ENCODE measurements at regions not wholly inside any gene's neighbourhood (a gene's known extent, or its start where the extent isn't known, plus 50 kb on each side); places are given as distances from the start of the nearest gene placed in this dataset.

- peak; percentile 6 for DNase-seq (ENCODE audit: low read depth)
These were observed 838.3 kb downstream of the TLE4 start for GRCh38 chr9:80410106-80410505.

- no peak for DNase-seq (ENCODE audit: low read depth)
These were observed 835.5 kb downstream of the TLE4 start for GRCh38 chr9:80407220-80407619.

GRCh38 chr9:80401243-80401642, 829.5 kb downstream of the TLE4 start:
- no peak for DNase-seq (ENCODE audit: low read depth)

GRCh38 chr9:80400624-80401230, 829.0 kb downstream of the TLE4 start:
- DNase-seq (ENCODE audit: low read depth) = no peak

GRCh38 chr9:80399606-80400005, 827.8 kb downstream of the TLE4 start:
- DNase-seq (ENCODE audit: low read depth) = no peak

GRCh38 chr9:80387828-80388227, 816.1 kb downstream of the TLE4 start:
- no peak for DNase-seq (ENCODE audit: low read depth)

- DNase-seq (ENCODE audit: low read depth) = no peak
These were observed 813.5 kb downstream of the TLE4 start for GRCh38 chr9:80385246-80385645.

GRCh38 chr9:80383331-80383730, 811.6 kb downstream of the TLE4 start:
- DNase-seq (ENCODE audit: low read depth) = no peak

- DNase-seq (ENCODE audit: low read depth) = peak; percentile 10
These were observed 810.6 kb downstream of the TLE4 start for GRCh38 chr9:80382211-80382891.

- DNase-seq (ENCODE audit: low read depth) = no peak
These were observed 808.5 kb downstream of the TLE4 start for GRCh38 chr9:80380301-80380700.

- DNase-seq (ENCODE audit: low read depth) = no peak
These were observed 807.0 kb downstream of the TLE4 start for GRCh38 chr9:80378669-80379293.

GRCh38 chr9:80376180-80376579, 804.4 kb downstream of the TLE4 start:
- DNase-seq (ENCODE audit: low read depth) = no peak

GRCh38 chr9:80375477-80375876, 803.7 kb downstream of the TLE4 start:
- no peak for DNase-seq (ENCODE audit: low read depth)

- DNase-seq (ENCODE audit: low read depth) = peak; percentile 9
These were observed 797.9 kb downstream of the TLE4 start for GRCh38 chr9:80369641-80370040.

GRCh38 chr9:80366626-80367025, 794.9 kb downstream of the TLE4 start:
- DNase-seq (ENCODE audit: low read depth) = no peak

- DNase-seq (ENCODE audit: low read depth) = no peak
These were observed 788.4 kb downstream of the TLE4 start for GRCh38 chr9:80359941-80360881.

- DNase-seq (ENCODE audit: low read depth) = no peak
These were observed 787.5 kb downstream of the TLE4 start for GRCh38 chr9:80359291-80359690.

GRCh38 chr9:80352967-80353366, 781.2 kb downstream of the TLE4 start:
- DNase-seq (ENCODE audit: low read depth) = no peak

- no peak for DNase-seq (ENCODE audit: low read depth)
These were observed 779.8 kb downstream of the TLE4 start for GRCh38 chr9:80351612-80352011.

GRCh38 chr9:80326105-80326504, 754.3 kb downstream of the TLE4 start:
- peak; percentile 38 for DNase-seq (ENCODE audit: low read depth)

GRCh38 chr9:80320916-80321315, 749.2 kb downstream of the TLE4 start:
- peak; percentile 57 for DNase-seq (ENCODE audit: low read depth)

GRCh38 chr9:80320480-80320879, 748.7 kb downstream of the TLE4 start:
- peak; percentile 79 for DNase-seq (ENCODE audit: low read depth)

All from myocyte (in vitro differentiated cells).